SK-N-SH (cell line): ENCODE measurements at regions not wholly inside any gene's neighbourhood (a gene's known extent, or its start where the extent isn't known, plus 50 kb on each side); places are given as distances from the start of the nearest gene placed in this dataset.

ENCODE experiments used
- CTCF ChIP-seq: fragments of 200-600 bp; sonication (generic); IDR thresholded peaks from 2 replicates; pipeline ENCODE4 v1.6.1; 2017; ENCODE audit warnings: antibody characterized with exemption, mild to moderate bottlenecking, moderate library complexity
- EZH2phosphoT487 ChIP-seq: fragments of 200-600 bp; sonication (generic); IDR thresholded peaks from 2 replicates; pipeline ENCODE4 v1.6.1; 2017; ENCODE audit warnings: low read depth, mixed run types, mild to moderate bottlenecking, antibody characterized with exemption, moderate library complexity, borderline replicate concordance
- FOSL2 ChIP-seq: IDR thresholded peaks from 2 replicates; pipeline ENCODE4 v1.4.0; 2012; ENCODE audit warnings: low read depth, mild to moderate bottlenecking, moderate library complexity, borderline replicate concordance
- FOXM1 ChIP-seq: IDR thresholded peaks from 2 replicates; pipeline ENCODE4 v1.4.0; 2012; ENCODE audit warnings: low read depth, mild to moderate bottlenecking
- GABPA ChIP-seq: IDR thresholded peaks from 2 replicates; pipeline ENCODE4 v1.4.0; 2012; ENCODE audit warnings: low read depth, mild to moderate bottlenecking
- MXI1 ChIP-seq: IDR thresholded peaks from 2 replicates; pipeline ENCODE4 v1.6.1; 2012; ENCODE audit warnings: mild to moderate bottlenecking, low read depth, low read length, improper control_type of control experiment
- NFIC ChIP-seq: IDR thresholded peaks from 2 replicates; pipeline ENCODE4 v1.4.0; 2012; ENCODE audit warnings: borderline replicate concordance
- NRF1 ChIP-seq: IDR thresholded peaks from 2 replicates; pipeline ENCODE4 v1.6.1; 2012; ENCODE audit warnings: low read depth, mild to moderate bottlenecking, low read length
- POLR2AphosphoS5 ChIP-seq: IDR thresholded peaks from 2 replicates; pipeline ENCODE4 v1.6.1; 2012; ENCODE audit warnings: low read depth, low read length
- REST ChIP-seq: IDR thresholded peaks from 2 replicates; pipeline ENCODE4 v1.6.1; 2012; ENCODE audit warnings: mild to moderate bottlenecking, low read depth, low read length, moderate library complexity

DNA sequence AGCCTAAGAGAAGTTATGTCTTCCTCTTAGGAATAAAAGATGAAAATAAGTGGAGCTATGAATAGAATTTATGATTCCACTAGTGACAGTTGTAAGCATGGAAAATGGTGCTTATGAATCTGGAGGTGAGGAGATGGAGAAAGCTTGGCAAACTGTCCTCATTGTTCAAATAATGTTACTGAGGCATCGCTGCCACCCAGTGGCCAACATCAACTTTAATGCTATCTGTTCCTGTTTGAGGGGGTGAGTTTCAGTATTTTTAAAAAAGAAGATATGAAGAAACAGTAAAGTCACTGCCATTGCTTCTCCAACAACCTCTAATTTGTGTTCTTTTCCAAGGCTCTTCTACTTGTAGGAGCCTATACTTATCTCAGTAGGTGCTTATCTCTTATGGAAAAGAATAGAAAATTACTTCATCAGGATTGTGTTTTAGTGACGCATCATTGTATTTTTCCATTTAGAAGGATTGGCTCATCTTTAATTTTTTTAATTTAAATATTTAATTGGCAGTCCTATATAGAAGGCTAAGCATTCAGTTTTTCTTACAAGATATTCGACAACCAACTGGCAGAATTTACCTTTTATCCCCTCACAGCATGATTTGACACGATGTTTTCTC is 260.4 kb upstream of the P2RY1 start:
- no peak for TF ChIP-seq EZH2phosphoT487
- TF ChIP-seq GABPA = no peak
- TF ChIP-seq CTCF = peak; percentile 67
- no peak for TF ChIP-seq POLR2AphosphoS5
- no peak for TF ChIP-seq REST
- no peak for TF ChIP-seq FOSL2
- no peak for TF ChIP-seq NFIC
- TF ChIP-seq FOXM1 = no peak
- TF ChIP-seq MXI1 = no peak
- TF ChIP-seq NRF1 = no peak
